ENCODE measurements at regions not wholly inside any gene's neighbourhood (a gene's known extent, or its start where the extent isn't known, plus 50 kb on each side); places are given as distances from the start of the nearest gene placed in this dataset.
"Not testable (repeated sequence)": the region's sequence is repeated elsewhere in the genome, so short reads cannot be mapped to it uniquely, and the experiment has no call there.

DNA sequence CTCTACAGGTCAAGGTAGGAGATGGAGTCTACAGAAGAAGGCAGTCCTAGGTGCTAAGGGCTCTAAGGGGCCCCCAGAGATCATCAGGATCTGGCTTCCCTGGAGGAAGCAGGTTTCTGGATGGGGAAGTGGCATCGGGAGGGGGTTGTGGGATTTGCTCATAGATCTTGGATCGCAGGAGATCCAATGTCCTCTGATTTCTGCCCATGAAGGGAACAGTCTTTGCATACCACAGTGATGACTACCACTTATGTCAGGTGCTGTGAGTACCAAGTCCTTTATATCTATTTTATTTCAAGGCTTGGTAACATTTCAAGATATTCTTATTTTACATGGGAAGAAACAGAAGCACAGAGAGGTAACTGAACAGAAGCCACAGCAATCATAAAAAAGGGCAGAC is 164.0 kb downstream of the RGS9 start:
- no peak for DNase-seq

DNA sequence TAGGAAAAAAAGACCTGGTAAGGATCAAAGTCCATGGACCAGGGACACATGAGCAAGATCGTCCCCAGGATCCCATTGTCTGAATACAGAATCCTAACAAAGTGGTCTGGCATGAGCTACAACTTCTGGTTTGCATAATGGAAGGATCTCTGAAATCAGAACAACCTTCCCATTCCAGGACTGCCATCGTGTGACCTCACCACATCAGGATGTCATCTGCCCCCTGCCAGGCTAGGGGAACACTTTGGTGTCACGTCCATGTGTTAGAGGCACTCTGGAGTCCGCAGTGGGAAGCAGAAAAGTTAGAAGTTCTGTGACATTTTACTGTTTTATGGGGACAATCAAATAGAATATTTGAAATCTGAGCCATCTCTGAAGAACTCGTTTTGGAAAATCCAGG is 160.7 kb downstream of the RGS9 start:
- no peak for DNase-seq

DNA sequence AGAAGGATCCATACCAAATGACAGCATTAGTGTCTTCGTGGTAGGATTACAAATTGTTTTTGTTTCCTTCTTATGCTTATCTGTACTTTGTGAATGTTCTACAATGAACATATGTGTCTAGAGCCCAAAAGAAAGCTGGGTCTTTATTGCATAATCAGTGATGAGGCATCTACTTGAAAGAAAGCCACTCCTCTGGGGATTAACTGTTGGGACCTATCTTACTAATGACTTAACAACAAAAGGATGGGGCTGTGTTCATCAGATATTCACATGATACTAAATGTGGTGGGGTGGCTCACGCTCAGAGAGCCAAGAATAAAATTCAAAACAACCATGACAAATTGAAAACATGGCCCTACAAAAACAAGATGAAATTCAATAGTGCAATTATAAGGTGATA is 160.2 kb downstream of the RGS9 start:
- DNase-seq, result no peak

DNA sequence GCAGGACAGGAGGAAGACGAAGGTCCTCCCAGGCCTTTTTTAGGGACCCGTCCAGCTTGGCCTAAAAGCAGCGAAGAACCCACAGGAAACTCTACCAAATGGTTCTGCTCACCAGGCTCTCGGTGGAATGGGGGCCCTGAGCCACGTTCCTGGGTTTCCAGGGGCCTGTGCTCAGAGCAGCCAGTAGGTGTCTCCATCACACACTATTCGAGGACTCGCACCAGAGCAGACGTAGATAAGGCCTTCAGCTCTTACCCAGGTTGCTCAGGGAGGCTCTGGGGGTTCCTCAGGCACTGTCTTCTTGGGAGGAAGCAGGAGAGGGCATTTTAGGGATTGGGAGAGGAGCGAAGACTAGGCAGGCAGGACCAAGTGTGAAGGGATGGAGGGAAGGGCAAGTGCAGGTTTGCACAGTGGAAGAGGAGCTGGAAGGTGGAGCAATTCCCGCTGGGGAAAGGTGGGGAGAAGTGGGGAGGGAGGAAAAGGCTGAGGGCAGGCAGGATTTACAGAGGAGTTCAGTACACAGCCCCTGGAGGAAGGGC is 157.1 kb downstream of the RGS9 start:
- DNase-seq, result peak; percentile 73

DNA sequence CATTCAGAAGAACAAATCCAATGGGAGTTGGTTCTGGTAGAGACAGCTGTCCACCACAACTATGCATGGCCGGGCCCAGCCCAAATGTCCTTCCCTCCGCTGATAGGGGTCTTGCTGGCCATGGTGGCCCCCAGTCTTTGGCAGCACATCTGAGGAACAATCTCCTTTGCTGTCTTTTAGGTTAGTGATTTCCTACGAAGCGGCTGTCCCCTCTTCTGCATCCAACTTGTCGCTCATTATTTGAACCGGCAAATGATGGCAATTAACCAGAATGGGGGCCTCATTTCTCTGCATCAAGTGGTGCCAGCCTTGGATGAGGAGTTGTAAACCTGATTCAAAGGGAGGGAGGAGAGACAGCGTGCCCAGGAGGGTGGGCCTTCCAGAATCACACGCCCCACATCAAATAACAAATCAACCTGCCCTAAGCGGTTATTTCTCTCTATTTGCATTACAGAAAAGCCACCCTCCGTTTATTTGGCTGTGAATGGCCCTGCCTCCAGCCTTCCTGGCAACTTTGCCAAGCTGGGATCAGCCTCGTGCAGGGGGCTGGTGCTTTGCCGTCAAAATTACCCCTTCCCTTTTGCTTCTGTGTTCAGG is 156.5 kb downstream of the RGS9 start:
- DNase-seq, result no peak

DNA sequence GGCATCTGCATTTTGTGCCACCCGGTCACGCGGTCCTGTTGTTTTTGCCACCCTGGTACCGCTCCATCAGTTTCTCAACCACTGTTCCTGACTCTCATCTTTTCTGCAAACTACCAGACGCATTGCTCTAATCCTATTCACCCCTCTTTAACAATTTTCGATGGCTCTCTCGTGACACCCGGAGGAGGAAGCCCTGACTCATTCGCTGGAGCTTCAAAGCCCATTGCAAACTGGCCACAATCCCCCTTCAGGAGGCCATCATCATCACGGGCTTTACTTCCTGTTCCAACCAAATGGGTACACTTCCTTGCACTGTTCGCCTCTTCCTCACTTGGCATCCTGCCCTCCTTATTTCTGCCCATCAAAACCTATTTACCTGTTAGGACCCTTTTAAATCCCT is 155.3 kb downstream of the RGS9 start:
- no peak for DNase-seq

DNA sequence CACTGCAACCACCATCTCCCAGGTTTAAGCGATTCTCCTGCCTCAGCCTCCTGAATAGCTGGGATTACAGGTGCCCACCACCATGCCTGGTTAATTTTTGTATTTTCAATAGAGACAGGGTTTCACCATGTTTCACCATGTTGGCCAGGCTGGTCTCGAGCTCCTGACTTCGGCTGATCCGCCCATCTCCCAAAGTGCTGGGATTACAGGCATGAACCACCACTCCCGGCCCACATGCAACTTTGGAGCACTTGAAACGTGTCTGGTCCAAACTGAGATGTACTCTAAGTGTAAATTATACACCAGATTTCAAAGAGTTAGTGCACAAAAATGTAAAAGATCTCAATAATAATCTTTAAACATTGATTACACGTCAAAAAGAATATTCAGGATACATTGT is 154.1 kb downstream of the RGS9 start:
- DNase-seq, result not testable (repeated sequence)

DNA sequence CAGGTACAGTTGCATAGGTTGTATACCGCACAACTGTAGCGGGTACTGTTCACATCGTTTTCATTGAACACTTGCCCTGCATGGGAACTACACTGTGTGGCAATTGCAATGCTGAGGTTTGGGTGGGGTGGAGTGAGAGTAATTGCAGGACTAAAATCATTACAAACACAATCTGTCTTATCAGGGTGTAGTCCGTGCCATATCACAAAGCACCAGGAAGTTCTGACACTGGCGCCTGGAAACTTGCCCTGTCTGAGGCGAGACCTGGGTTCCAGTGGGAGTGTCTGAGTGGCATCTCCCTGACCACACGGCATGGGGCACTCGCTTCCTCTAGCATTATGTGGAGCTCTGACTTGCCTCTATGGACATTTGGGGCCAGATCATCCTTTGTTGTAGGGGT is 153.4 kb downstream of the RGS9 start:
- DNase-seq, result no peak

DNA sequence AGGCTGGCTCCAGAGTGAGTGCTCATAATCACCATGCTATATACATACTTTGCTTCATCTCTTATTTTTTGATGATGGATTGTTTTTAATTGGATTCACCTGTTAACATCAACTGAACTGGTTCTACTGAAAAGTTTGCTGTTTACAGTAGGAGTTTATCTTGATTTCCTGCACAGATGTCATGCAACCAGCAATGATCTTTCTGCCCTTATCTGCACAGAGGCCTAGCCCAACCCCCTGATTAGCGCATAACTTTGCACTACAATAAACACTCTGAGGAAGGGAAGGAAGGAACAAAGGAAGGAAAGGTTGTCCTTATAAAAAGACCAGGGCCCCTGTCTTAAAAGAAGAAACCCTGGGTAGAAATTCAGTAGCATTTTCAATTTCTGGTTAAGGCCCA is 152.9 kb downstream of the RGS9 start:
- no peak for DNase-seq

DNA sequence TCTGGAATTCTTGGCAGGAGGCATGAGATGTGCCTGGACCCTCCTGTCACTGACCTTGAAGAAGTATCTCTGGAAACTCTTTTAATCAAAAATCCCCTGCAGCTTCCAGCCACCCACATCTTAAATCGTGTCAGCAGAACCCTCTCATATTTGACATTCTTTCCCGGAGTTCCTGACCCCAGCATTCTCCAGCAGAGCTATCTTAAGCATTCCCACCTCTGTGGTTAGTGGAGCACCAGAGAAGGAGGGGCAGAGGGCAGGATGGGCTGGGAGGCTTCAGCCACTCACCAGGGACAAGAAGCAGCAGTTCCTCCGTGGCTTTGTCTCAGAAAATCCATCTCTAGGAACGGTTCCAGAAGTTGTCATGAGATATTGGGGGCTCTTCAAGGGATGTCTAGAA is 149.9 kb downstream of the RGS9 start:
- DNase-seq, result no peak

DNA sequence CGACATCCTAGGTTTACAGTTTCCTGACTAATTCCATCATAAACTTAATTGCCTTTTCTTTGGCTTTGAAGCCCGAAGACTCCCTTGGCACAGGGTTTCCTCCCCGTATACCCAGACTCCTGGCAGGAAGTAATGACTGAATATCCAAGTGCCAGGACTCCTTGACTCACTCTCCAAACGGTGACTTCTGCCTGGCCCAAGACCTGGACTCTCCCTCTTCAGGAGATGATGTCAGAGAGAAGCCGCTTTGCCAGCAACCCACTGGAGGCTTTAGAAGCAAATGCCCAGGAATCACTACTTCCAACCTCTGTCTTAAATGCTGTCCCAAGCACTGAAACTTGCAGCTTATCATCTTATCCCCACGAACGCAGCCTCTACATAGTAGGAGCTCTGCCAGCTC is 146.5 kb downstream of the RGS9 start:
- no peak for DNase-seq

DNA sequence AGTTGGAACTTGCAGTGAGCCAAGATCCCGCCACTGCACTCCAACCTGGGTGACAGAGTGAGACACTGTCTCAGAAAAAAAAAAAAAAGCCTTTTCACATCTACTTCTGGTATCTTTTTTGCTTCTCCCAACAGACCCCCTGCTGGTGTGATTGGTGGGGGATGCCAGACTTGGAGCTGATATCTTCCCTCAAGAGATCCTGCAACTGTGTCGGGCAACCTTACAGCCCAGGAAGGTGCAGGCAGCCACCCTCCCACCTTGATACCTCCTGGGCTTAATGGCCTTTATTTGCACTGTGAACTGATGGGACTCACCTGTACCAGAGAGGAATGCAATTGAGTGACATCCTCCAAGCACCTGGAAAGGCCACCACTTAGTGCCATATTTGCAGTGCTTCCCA is 142.3 kb downstream of the RGS9 start:
- no peak for DNase-seq

DNA sequence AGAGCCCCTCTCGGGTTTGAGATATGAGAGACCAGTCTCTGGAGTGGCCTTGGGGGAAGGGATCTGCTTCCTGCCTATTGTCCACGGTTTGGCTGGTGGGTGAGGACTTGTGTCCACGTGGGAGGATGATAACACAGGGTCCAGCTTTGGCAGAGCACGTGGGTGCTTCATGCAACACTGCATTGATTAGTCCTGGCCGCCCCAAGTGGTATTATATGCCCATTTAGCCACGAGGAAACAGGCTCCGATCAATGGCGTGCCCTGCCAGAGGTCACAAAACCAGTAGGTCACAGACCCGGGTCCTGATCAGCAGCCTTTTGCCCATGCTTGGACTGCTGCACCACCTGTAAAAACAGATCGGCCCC is 141.6 kb downstream of the RGS9 start:
- DNase-seq, result no peak

DNA sequence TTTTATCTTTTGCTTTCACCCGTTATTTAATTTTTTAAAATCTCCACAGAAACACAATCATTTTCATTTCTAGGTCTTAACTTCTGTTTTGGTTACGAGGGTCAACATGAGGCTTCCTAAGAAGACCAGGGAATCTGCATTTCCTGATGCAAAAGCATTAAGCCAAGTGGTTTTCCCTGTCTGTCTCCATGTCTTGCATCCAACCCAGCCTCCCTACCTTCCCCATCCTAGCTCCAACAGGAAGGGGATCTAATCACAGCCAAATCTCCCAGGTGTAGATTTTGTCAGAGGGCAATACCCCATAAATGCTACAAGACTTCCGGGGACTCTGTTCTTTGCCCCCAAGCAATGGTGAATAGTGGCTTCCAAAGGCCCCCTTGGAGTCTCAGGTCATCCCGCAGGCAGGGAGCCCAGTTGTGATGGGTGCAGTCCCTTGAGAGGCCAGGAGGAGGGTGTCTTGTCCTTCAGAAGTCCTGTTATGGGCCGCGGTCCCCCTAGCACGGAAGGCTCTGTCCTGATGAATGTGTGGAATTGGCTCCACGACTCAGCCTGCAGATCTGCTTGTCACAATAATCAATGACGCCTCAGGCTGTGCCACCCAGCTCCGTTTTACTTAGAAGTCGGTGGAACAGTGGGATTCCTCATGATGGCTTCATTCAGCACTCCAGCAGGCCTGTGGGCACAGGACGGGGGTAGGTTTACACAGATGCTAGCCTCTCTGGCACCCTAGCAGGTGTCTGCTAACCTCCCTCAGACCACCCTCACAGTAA is 141.1 kb downstream of the RGS9 start:
- DNase-seq, result peak; percentile 46

DNA sequence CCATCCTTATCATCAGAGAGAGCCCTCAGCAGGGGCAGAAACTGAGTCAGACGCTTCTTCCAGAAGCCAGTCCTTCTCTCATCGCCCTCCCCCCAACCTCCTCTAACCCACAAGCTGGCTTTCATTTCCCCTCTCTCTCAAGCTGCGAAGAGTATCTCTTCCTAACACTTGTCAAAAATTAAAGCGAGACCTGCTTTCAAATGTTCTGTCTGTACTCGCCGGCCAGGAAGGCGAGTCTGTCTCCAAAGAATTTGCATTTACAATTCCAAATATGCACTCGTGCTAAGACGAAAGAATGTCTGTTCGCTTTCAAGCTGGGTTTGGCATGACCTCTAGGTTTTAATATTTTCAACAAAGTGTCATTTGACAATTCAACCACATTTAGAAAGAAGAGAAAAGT is 140.4 kb downstream of the RGS9 start:
- no peak for DNase-seq

Data from stimulated activated CD4-positive, alpha-beta T cell treated with anti-CD3 and anti-CD28 coated beads, Interleukin-15, amount 100 ng/mL, for 24 hours (primary cell).